Breast epithelium (tissue), 3 donors: ENCODE measurements at regions not wholly inside any gene's neighbourhood (a gene's known extent, or its start where the extent isn't known, plus 50 kb on each side); places are given as distances from the start of the nearest gene placed in this dataset.

Experiments used
- POLR2AphosphoS5 ChIP-seq, 3 donors: sonication (generic); formaldehyde crosslinking; IDR thresholded peaks; one replicate each; pipeline ENCODE4 v1.6.1; 2017; ENCODE audit warnings: antibody characterized with exemption in 3 of 3
- TF ChIP-seq, protein P1 (sequence below), 3 donors: fragments of 450-650 bp; IDR thresholded peaks; one replicate each; pipeline ENCODE4 v1.5.1; 2016 to 2017; ENCODE audit warnings: antibody characterized with exemption in 3 of 3, mild to moderate bottlenecking in 3 of 3, moderate library complexity in 3 of 3

DNA sequence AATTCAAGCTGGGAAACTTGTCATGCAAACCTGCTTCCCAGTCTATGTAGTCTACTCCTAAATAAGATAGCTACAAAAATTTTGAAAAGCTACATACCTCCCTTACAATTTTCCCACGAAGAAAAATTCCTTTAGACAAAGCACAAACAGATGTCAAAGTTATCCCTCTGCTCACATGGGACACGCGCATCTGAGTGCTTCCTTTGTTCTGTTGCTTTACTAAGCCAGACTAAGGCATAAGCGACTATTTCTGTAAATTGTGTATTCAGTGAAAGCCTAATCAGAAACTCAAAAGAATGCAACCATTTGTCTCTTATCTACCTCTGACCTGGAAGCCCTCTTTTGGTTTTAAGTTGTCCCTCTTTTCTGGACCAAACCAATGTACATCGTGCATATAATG is 583.7 kb upstream of the B3GAT1 start:
- TF ChIP-seq, protein P1, sequence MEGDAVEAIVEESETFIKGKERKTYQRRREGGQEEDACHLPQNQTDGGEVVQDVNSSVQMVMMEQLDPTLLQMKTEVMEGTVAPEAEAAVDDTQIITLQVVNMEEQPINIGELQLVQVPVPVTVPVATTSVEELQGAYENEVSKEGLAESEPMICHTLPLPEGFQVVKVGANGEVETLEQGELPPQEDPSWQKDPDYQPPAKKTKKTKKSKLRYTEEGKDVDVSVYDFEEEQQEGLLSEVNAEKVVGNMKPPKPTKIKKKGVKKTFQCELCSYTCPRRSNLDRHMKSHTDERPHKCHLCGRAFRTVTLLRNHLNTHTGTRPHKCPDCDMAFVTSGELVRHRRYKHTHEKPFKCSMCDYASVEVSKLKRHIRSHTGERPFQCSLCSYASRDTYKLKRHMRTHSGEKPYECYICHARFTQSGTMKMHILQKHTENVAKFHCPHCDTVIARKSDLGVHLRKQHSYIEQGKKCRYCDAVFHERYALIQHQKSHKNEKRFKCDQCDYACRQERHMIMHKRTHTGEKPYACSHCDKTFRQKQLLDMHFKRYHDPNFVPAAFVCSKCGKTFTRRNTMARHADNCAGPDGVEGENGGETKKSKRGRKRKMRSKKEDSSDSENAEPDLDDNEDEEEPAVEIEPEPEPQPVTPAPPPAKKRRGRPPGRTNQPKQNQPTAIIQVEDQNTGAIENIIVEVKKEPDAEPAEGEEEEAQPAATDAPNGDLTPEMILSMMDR (IDR thresholded peaks at IDR 0.05): no peak
- no peak for TF ChIP-seq POLR2AphosphoS5 (IDR thresholded peaks at IDR 0.05)
